ENCODE measurements at regions not wholly inside any gene's neighbourhood (a gene's known extent, or its start where the extent isn't known, plus 50 kb on each side); places are given as distances from the start of the nearest gene placed in this dataset.

- Histone ChIP-seq H3K27me3 (ENCODE audit: control insufficient read depth, insufficient read depth, low read length) (no peaks in the 10 kb centered on the region), H3K4me3 (ENCODE audit: low read depth, low read length) (no peak overlapping the region), H3K36me3 (ENCODE audit: control insufficient read depth, insufficient read depth, low read length) (no peaks in the 10 kb centered on the region)
- TF ChIP-seq CTCF (IDR thresholded peaks at IDR 0.05; ENCODE audit: insufficient read depth, low read length, poor library complexity, severe bottlenecking), result no peak
- no peak for DNase-seq (ENCODE audit: low read depth)
Measured at GRCh38 chr5:125348936-125349831, 602.7 kb upstream of the ZNF608 start.

- Histone ChIP-seq H3K4me3 (ENCODE audit: low read depth, low read length) (no peak overlapping the region), H3K27me3 (ENCODE audit: control insufficient read depth, insufficient read depth, low read length) (no peaks in the 10 kb centered on the region), H3K36me3 (ENCODE audit: control insufficient read depth, insufficient read depth, low read length) (no peaks in the 10 kb centered on the region)
- no peak for DNase-seq (ENCODE audit: low read depth)
- TF ChIP-seq CTCF (IDR thresholded peaks at IDR 0.05; ENCODE audit: insufficient read depth, low read length, poor library complexity, severe bottlenecking), result no peak
Measured at GRCh38 chr5:125357660-125358059, 611.2 kb upstream of the ZNF608 start.

- TF ChIP-seq CTCF (IDR thresholded peaks at IDR 0.05; ENCODE audit: insufficient read depth, low read length, poor library complexity, severe bottlenecking), result no peak
- Histone ChIP-seq H3K27me3 (ENCODE audit: control insufficient read depth, insufficient read depth, low read length) (no peaks in the 10 kb centered on the region), H3K36me3 (ENCODE audit: control insufficient read depth, insufficient read depth, low read length) (no peaks in the 10 kb centered on the region), H3K4me3 (ENCODE audit: low read depth, low read length) (no peak overlapping the region)
- no peak for DNase-seq (ENCODE audit: low read depth)
Measured at GRCh38 chr5:125365747-125366146, 619.3 kb upstream of the ZNF608 start.

- TF ChIP-seq CTCF (IDR thresholded peaks at IDR 0.05; ENCODE audit: insufficient read depth, low read length, poor library complexity, severe bottlenecking), result no peak
- no peaks in the 10 kb centered on the region for H3K36me3 ChIP-seq (ENCODE audit: control insufficient read depth, insufficient read depth, low read length)
Measured at GRCh38 chr5:125367702-125368101, 621.3 kb upstream of the ZNF608 start.

GRCh38 chr5:125370461-125371205, 624.2 kb upstream of the ZNF608 start:
- no peak for TF ChIP-seq CTCF (IDR thresholded peaks at IDR 0.05; ENCODE audit: insufficient read depth, low read length, poor library complexity, severe bottlenecking)
- Histone ChIP-seq H3K4me3 (ENCODE audit: low read depth, low read length) (no peak overlapping the region), H3K27me3 (ENCODE audit: control insufficient read depth, insufficient read depth, low read length) (no peaks in the 10 kb centered on the region), H3K36me3 (ENCODE audit: control insufficient read depth, insufficient read depth, low read length) (no peaks in the 10 kb centered on the region)
- DNase-seq (ENCODE audit: low read depth), result no peak

More at GRCh38 chr5:125367702-125368101, 621.3 kb upstream of the ZNF608 start:
- Histone ChIP-seq H3K4me3 (ENCODE audit: low read depth, low read length) (no peak overlapping the region), H3K27me3 (ENCODE audit: control insufficient read depth, insufficient read depth, low read length) (no peaks in the 10 kb centered on the region)
- no peak for DNase-seq (ENCODE audit: low read depth)

Data from kidney epithelial cell (primary cell).